SH-SY5Y (cell line): ENCODE measurements at regions not wholly inside any gene's neighbourhood (a gene's known extent, or its start where the extent isn't known, plus 50 kb on each side); places are given as distances from the start of the nearest gene placed in this dataset.

Experiments used
- GATA2 ChIP-seq: IDR thresholded peaks from 2 replicates; pipeline ENCODE4 v1.6.1; 2011; ENCODE audit warnings: mild to moderate bottlenecking, low read depth, low read length
- GATA3 ChIP-seq: IDR thresholded peaks from 2 replicates; pipeline ENCODE4 v1.6.1; 2011; ENCODE audit warnings: low read depth, mild to moderate bottlenecking, low read length, moderate library complexity

DNA sequence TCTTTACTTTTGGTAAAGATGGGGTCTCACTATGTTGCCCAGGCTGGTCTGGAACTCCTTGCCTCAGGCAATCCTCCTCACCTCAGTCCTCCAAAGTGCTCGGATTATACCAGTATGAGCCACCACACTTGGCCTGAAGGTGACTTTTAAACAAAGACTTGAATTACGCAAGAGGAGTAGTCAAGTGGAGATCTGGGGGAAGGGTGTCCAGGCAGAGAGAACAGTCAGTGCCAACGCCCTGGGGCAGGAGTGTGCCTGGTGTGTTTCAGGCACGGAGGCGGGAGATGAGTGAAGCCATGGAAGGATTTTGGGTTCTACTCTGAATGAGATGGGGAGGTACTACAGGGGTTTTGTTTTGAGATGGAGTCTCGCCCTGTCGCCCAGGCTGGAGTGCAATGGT lies 82.6 kb upstream of the NPTX2 start:
- no peak for TF ChIP-seq GATA2
- no peak for TF ChIP-seq GATA3
